ENCODE measurements at regions not wholly inside any gene's neighbourhood (a gene's known extent, or its start where the extent isn't known, plus 50 kb on each side); places are given as distances from the start of the nearest gene placed in this dataset.

DNA sequence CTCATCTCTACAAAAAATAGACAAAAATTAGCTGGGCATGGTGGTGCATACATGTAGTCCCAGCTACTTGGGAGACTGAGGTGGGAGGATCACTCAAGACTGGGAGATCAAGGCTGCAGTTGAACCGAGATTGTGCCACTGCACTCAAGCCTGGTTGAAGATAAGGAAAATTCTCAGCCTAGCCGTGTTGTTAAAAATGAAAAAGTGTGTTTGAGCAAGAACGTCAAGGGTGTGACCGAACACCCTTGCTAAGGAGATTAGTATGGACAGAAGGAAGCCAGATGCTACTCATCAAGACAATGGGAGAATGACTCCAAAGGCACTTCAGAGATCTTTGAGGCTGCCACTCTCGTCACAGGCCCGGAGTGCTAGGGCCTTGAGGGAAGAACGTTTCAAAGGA is 70.0 kb upstream of the NDUFV2 start:
- TF ChIP-seq POLR2A (IDR thresholded peaks at IDR 0.05; ENCODE audit: low read length) = no peak
- TF ChIP-seq GATA1 (IDR thresholded peaks at IDR 0.05; ENCODE audit: low read depth, low read length) = no peak

Measured in erythroblast (primary cell).